HepG2 (cell line): ENCODE measurements at regions not wholly inside any gene's neighbourhood (a gene's known extent, or its start where the extent isn't known, plus 50 kb on each side); places are given as distances from the start of the nearest gene placed in this dataset.

ENCODE experiments used
- ATAC-seq: fragments of 200-7000 bp; cut with Tn5 transposase; 3 replicates; pipeline ENCODE4 v1.9.1; 2020; ENCODE audit warnings: mild to moderate bottlenecking, moderate library complexity
- BruUV-seq: library from RNA; stranded (reverse); fragments of 400-500 nt; replicated peaks from 2 replicates; lab custom pipeline; 2021; lab: Mats Ljungman, UMichigan
- CTCF ChIA-PET: fragments of 300-600 bp; formaldehyde crosslinking; extraction: SDS; loops from one replicate; lab custom pipeline; 2021; ENCODE audit warnings: low total read pairs, inconsistent platforms, low intra/inter-chr PET ratio; lab: Yijun Ruan, JAX
- POLR2A ChIA-PET: fragments of 350-600 bp; sonication (Branson Sonifier 250); formaldehyde crosslinking; loops from one replicate; lab custom pipeline; 2020; ENCODE audit warnings: antibody characterized with exemption, inconsistent platforms; lab: Yijun Ruan, JAX
- DNase-seq: peaks from one replicate; pipeline ENCODE4 v3.0.0-alpha.2; 2015; ENCODE audit warnings: low spot score
- FAIRE-seq: peaks from 3 replicates; lab custom pipeline; 2011; peaks lifted over from hg19 to GRCh38; lab: Jason Lieb, UNC
- H2AFZ ChIP-seq: one replicate; pipeline ENCODE4 v1.6.1; 2011; ENCODE audit warnings: low read length, inconsistent platforms
- H3K27ac ChIP-seq: fragments of 300-600 bp; 3 replicates; pipeline ENCODE4 v1.8.0; 2011; ENCODE audit warnings: mixed run types, mild to moderate bottlenecking, mixed read lengths, low read length, inconsistent platforms; ENCODE audit not compliant: insufficient read depth; ENCODE audit errors: extremely low read length
- H3K27me3 ChIP-seq, 2 experiments: fragments of 200-600 bp in 1 of 2; 2 replicates in 1 of 2; 3 replicates in 1 of 2; pipeline versions ENCODE4 v1.6.0 to v1.8.0; 2011; ENCODE audit warnings: low read length in 2 of 2, mild to moderate bottlenecking in 2 of 2, moderate library complexity in 2 of 2, inconsistent platforms in 1 of 2; ENCODE audit not compliant: insufficient read depth in 2 of 2, control insufficient read depth in 1 of 2
- H3K36me3 ChIP-seq, 2 experiments: fragments of 200-600 bp in 1 of 2; replicated peaks in 1 of 2; 2 replicates in 1 of 2; 3 replicates in 1 of 2; pipeline versions ENCODE4 v1.5.1 to v1.8.0; 2011; ENCODE audit warnings: low read length in 2 of 2, inconsistent platforms in 1 of 2; ENCODE audit not compliant: insufficient read depth in 2 of 2, control insufficient read depth in 1 of 2
- H3K4me1 ChIP-seq: 2 replicates; pipeline ENCODE4 v1.5.1; 2012; ENCODE audit warnings: low read length, inconsistent platforms; ENCODE audit not compliant: insufficient read depth
- H3K4me2 ChIP-seq: 2 replicates; pipeline ENCODE4 v1.6.0; 2011; ENCODE audit warnings: low read depth, low read length, inconsistent platforms
- H3K4me3 ChIP-seq, 3 experiments: fragments of 200-600 bp in 1 of 3; sonication (generic), shearing (Covaris generic) in 1 of 3; replicated peaks in 1 of 3; 2 replicates each; pipeline ENCODE4 v1.5.1; 2011 to 2016; ENCODE audit warnings: low read length in 3 of 3, inconsistent platforms in 2 of 3, low read depth in 2 of 3, mild to moderate bottlenecking in 2 of 3, control low read depth in 1 of 3, mixed read lengths in 1 of 3; ENCODE audit not compliant: insufficient read depth in 1 of 3
- H3K79me2 ChIP-seq: one replicate; pipeline ENCODE4 v1.6.1; 2011; ENCODE audit warnings: low read length, inconsistent platforms; ENCODE audit not compliant: insufficient read depth
- H3K9ac ChIP-seq: 2 replicates; pipeline ENCODE4 v1.6.0; 2011; ENCODE audit warnings: mild to moderate bottlenecking, low read depth, low read length, inconsistent platforms; ENCODE audit not compliant: insufficient read depth
- H3K9me3 ChIP-seq: 2 replicates; pipeline ENCODE4 v1.5.1; 2012; ENCODE audit warnings: mild to moderate bottlenecking, low read length
- H4K20me1 ChIP-seq: 2 replicates; pipeline ENCODE4 v1.6.0; 2011; ENCODE audit warnings: inconsistent platforms, mild to moderate bottlenecking, low read length, moderate library complexity; ENCODE audit not compliant: insufficient read depth
- CC2D1A ChIP-seq: sonication (generic); formaldehyde crosslinking; IDR thresholded peaks from 2 replicates; pipeline ENCODE4 v1.8.1; 2023; ENCODE audit warnings: mild to moderate bottlenecking, missing genetic modification reagents
- POGK ChIP-seq: sonication (generic); formaldehyde crosslinking; conservative IDR thresholded peaks from 2 replicates; pipeline ENCODE4 v1.8.0; 2022; ENCODE audit warnings: mild to moderate bottlenecking, moderate library complexity, missing genetic modification reagents
- SSRP1 ChIP-seq: IDR thresholded peaks from 2 replicates; pipeline ENCODE4 v1.6.1; 2016; ENCODE audit warnings: control low read depth
- ZNF124 ChIP-seq: sonication (generic); formaldehyde crosslinking; IDR thresholded peaks from 2 replicates; pipeline ENCODE4 v1.4.0; 2020; ENCODE audit warnings: missing genetic modification reagents
- ZNF17 ChIP-seq: sonication (generic); formaldehyde crosslinking; IDR thresholded peaks from 2 replicates; pipeline ENCODE4 v1.5.0; 2020; ENCODE audit warnings: mild to moderate bottlenecking, missing genetic modification reagents
- ZNF235 ChIP-seq: sonication (generic); formaldehyde crosslinking; IDR thresholded peaks from 2 replicates; pipeline ENCODE4 v1.8.1; 2023; ENCODE audit warnings: mild to moderate bottlenecking, missing genetic modification reagents, borderline replicate concordance
- ZNF264 ChIP-seq: sonication (generic); formaldehyde crosslinking; IDR thresholded peaks from 2 replicates; pipeline ENCODE4 v1.4.0; 2020; ENCODE audit warnings: missing genetic modification reagents
- ZNF619 ChIP-seq: sonication (generic); formaldehyde crosslinking; IDR thresholded peaks from 2 replicates; pipeline ENCODE4 v1.4.0; 2020; ENCODE audit warnings: mild to moderate bottlenecking, missing genetic modification reagents
- ZNF780A ChIP-seq: sonication (generic); formaldehyde crosslinking; IDR thresholded peaks from 2 replicates; pipeline ENCODE4 v1.8.0; 2022; ENCODE audit warnings: mild to moderate bottlenecking, missing genetic modification reagents, moderate library complexity
- WGBS: methylation state at CpG from one replicate; pipeline ENCODE4 v1.1.6; 2017; ENCODE audit warnings: low lambda C conversion rate; 5-methylcytosine and 5-hydroxymethylcytosine counted together
- in situ Hi-C: cut with HindIII; loops from 2 replicates; pipeline ENCODE4 v1.10.0; 2017; ENCODE audit warnings: low pct_unique_long_range_greater_than_20kb; ENCODE audit not compliant: extremely low pct_ligation_motif_present
- intact Hi-C: fragments of 100-400 bp; cut with micrococcal nuclease; formaldehyde crosslinking; loops from one replicate; pipeline ENCODE4 v1.10.0; 2022; ENCODE audit not compliant: unreplicated experiment
- TF ChIP-seq, protein P1 (sequence below): IDR thresholded peaks from 2 replicates; pipeline ENCODE4 v1.6.1; 2018; ENCODE audit warnings: missing genetic modification reagents
- TF ChIP-seq, protein P2 (sequence below): IDR thresholded peaks from 2 replicates; pipeline ENCODE4 v1.6.1; 2016; ENCODE audit warnings: mild to moderate bottlenecking

DNA sequence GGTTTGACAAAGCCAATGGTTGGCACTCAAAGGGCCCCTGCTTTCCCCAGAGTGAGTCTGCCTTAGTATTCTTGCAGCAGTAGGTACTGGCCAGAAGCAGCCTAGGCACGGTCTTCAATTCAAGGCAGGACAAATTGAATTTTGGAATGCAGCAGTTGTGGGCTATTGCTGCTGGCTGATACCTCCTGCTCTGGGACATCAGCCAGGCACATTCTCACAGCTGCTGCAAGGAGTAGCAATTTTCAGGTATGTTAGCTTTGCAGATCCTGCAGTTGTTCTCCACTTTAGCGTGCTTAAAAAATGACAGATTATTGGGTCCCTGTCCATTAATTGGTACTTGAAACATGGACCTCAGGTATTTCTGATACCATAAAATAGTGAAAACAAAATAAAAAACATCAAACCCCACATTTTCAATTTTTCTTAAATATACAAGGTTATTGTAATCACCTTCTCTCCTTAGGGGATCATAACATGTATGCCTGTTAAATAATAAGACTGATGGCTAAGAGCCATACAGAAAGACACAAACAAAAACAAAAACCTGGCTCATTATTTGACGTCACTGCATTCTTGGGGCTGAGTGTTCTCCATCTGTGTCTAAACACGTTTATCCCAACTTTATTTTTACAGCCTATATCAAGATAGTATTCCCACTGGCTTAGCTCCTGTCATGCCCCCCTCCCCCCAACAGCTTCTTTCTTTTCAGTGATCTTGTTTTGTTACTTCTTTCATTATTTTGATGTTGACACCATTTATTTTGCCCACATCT lies 85.1 kb upstream of the CARD18 start:
- no peaks in the 10 kb centered on the region for H3K36me3 ChIP-seq
- no peak overlapping the region for H3K4me2 ChIP-seq
- in situ Hi-C loops = no loop called here
- H4K20me1 ChIP-seq = no peaks in the 10 kb centered on the region
- FAIRE-seq (no peak), DNase-seq (no peak), ATAC-seq (no peak)
- no peak overlapping the region for H3K4me3 ChIP-seq
- no peaks in the 10 kb centered on the region for H3K9me3 ChIP-seq
- no peaks in the 10 kb centered on the region for H3K27me3 ChIP-seq
- no peak overlapping the region for H3K27ac ChIP-seq
- H3K4me1 ChIP-seq = peaks cover 17% of the 10 kb centered on the region
- BruUV-seq = no TSS peak
- no peaks in the 10 kb centered on the region for H3K79me2 ChIP-seq
- 47% methylated on average over 4 of the region's 4 CpGs for WGBS
- ChIA-PET CTCF (no interaction called here), POLR2A (no interaction called here)
- TF ChIP-seq, protein P1, sequence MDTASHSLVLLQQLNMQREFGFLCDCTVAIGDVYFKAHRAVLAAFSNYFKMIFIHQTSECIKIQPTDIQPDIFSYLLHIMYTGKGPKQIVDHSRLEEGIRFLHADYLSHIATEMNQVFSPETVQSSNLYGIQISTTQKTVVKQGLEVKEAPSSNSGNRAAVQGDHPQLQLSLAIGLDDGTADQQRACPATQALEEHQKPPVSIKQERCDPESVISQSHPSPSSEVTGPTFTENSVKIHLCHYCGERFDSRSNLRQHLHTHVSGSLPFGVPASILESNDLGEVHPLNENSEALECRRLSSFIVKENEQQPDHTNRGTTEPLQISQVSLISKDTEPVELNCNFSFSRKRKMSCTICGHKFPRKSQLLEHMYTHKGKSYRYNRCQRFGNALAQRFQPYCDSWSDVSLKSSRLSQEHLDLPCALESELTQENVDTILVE (CRISPR knock-in tag) = no peak
- TF ChIP-seq ZNF619 (CRISPR knock-in tag) (no peak), ZNF780A (no peak), ZNF235 (CRISPR knock-in tag) (no peak)
- no peak overlapping the region for H3K9ac ChIP-seq
- H2AFZ ChIP-seq = no peak overlapping the region
- intact Hi-C loops = no loop called here

DNA sequence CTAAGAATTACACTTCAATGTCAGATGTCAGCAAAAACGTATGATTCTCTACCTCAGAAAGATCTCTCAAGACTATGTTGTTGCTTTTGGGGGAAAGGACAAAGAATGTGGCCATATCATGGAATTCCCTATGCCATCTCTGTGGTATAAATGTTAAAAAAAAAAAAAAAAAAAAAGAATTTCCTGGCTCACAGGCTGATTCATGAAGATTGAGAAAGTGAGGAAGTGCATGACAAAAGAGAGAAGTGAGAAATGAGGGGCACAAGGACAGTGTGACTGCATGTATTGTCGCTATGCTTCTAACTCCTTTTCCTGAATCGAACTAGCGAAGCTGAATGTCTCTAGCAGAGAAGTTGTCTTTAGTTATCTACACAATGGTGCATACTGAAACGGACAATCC lies 80.6 kb upstream of the CARD18 start:
- DNase-seq = no peak
- CTCF ChIA-PET = no interaction called here
- Histone ChIP-seq H4K20me1 (no peaks in the 10 kb centered on the region), H3K27me3 (no peaks in the 10 kb centered on the region), H3K4me2 (no peak overlapping the region), H2AFZ (no peak overlapping the region), H3K36me3 (no peaks in the 10 kb centered on the region), H3K27ac (no peak overlapping the region), H3K9me3 (no peaks in the 10 kb centered on the region), H3K79me2 (no peaks in the 10 kb centered on the region), H3K4me1 (no peaks in the 10 kb centered on the region), H3K4me3 (no peak overlapping the region), H3K9ac (no peak overlapping the region)
- intact Hi-C loops (no loop called here), in situ Hi-C loops (no loop called here)
- no peak for ATAC-seq
- POLR2A ChIA-PET = no interaction called here
- FAIRE-seq = no peak
- 47% methylated on average over 5 of the region's 5 CpGs for WGBS
- no TSS peak for BruUV-seq
- TF ChIP-seq ZNF124 (CRISPR knock-in tag) (no peak), SSRP1 (CRISPR knock-in tag) (no peak), CC2D1A (CRISPR knock-in tag) (no peak), ZNF17 (CRISPR knock-in tag) (no peak), POGK (CRISPR knock-in tag) (no peak), ZNF264 (CRISPR knock-in tag) (no peak)
- TF ChIP-seq, protein P2, sequence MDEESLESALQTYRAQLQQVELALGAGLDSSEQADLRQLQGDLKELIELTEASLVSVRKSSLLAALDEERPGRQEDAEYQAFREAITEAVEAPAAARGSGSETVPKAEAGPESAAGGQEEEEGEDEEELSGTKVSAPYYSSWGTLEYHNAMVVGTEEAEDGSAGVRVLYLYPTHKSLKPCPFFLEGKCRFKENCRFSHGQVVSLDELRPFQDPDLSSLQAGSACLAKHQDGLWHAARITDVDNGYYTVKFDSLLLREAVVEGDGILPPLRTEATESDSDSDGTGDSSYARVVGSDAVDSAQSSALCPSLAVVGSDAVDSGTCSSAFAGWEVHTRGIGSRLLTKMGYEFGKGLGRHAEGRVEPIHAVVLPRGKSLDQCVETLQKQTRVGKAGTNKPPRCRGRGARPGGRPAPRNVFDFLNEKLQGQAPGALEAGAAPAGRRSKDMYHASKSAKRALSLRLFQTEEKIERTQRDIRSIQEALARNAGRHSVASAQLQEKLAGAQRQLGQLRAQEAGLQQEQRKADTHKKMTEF (CRISPR knock-in tag) = no peak
